BLaER1 (cell line): ENCODE measurements at regions not wholly inside any gene's neighbourhood (a gene's known extent, or its start where the extent isn't known, plus 50 kb on each side); places are given as distances from the start of the nearest gene placed in this dataset.

Source experiments
- H3K27ac ChIP-seq: shearing (Covaris generic); formaldehyde crosslinking; 2 replicates; pipeline ENCODE4 v1.8.1; 2022
- H3K27me3 ChIP-seq: shearing (Covaris generic); formaldehyde crosslinking; 2 replicates; pipeline ENCODE4 v1.8.1; 2022
- H3K36me3 ChIP-seq: shearing (Covaris generic); formaldehyde crosslinking; 2 replicates; pipeline ENCODE4 v1.8.1; 2022
- H3K4me1 ChIP-seq: shearing (Covaris generic); formaldehyde crosslinking; 2 replicates; pipeline ENCODE4 v1.8.1; 2022
- H3K4me2 ChIP-seq: shearing (Covaris generic); formaldehyde crosslinking; 2 replicates; pipeline ENCODE4 v1.8.1; 2022
- H3K4me3 ChIP-seq: shearing (Covaris generic); formaldehyde crosslinking; 2 replicates; pipeline ENCODE4 v1.8.1; 2022
- H3K9ac ChIP-seq: shearing (Covaris generic); formaldehyde crosslinking; 2 replicates; pipeline ENCODE4 v1.8.1; 2022
- H3K9me3 ChIP-seq: shearing (Covaris generic); formaldehyde crosslinking; 2 replicates; pipeline ENCODE4 v1.8.1; 2022
- H4K20me1 ChIP-seq: shearing (Covaris generic); formaldehyde crosslinking; 2 replicates; pipeline ENCODE4 v1.8.1; 2022
- Cebpa-rat ChIP-seq: shearing (Covaris generic); IDR thresholded peaks from 2 replicates; pipeline ENCODE4 v1.8.1; 2022

DNA sequence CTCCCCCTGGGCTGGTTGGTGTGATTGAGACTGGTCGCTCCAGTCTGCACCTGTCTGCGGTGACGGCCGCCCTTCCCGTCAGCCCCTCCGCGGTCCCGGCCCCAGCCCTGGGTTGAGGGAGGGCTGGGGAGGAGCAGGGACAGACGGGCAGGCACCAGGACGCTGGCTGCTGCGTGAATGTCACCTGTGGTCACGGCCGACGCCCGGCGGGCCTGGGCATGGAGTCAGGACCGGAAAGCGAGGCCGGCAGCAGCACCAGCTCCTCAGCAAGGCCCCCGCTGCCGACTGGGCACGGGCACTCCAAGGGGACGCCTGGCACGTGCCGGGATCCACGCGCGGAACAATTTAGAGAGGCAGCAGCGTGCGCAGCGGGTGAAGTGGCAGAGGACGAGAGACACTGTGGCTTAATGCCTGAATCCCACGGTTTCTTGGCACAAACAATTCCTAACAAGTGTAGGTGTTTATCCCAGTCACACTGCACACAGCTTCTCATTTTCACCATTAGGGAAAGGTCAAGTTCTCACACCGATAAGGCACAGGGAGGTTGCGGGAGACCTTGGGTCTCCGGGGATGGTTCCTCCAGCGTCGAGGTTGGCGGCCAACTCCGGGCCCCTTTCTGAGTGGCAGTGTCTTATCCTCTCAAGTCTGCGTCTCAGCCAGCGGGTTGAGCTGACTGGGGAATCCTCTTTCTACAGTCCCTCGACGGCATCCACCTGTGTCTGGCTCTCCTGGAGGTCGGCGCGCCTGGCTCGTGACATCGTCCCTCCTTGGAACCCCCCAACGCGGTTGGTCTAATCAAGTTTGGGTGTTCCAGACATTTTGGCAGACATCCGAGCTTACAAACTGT lies 66.4 kb upstream of the ADGRA1 start:
- Histone ChIP-seq H3K4me3 (no peak overlapping the region), H3K9ac (no peak overlapping the region), H3K27me3 (peaks cover 21% of the 10 kb centered on the region), H4K20me1 (no peaks in the 10 kb centered on the region), H3K27ac (no peak overlapping the region), H3K36me3 (no peaks in the 10 kb centered on the region), H3K4me1 (peaks cover 43% of the 10 kb centered on the region), H3K9me3 (peaks cover 11% of the 10 kb centered on the region; the same call in 1 of the 2 replicates), H3K4me2 (peak overlapping the region; percentile 72)
- no peak for TF ChIP-seq Cebpa-rat

- no peaks in the 10 kb centered on the region for H4K20me1 ChIP-seq
- H3K27me3 ChIP-seq: peaks cover 12% of the 10 kb centered on the region
- TF ChIP-seq Cebpa-rat: no peak
- H3K4me3 ChIP-seq: no peak overlapping the region
- H3K9me3 ChIP-seq: peaks cover 11% of the 10 kb centered on the region; the same call in 1 of the 2 replicates
- H3K36me3 ChIP-seq: no peaks in the 10 kb centered on the region
- no peak overlapping the region for H3K4me2 ChIP-seq
- H3K27ac ChIP-seq: no peak overlapping the region
- no peak overlapping the region for H3K9ac ChIP-seq
- H3K4me1 ChIP-seq: peaks cover 41% of the 10 kb centered on the region
Observed at GRCh38 chr10:133020193-133020817, 67.4 kb upstream of the ADGRA1 start.

GRCh38 chr10:133019651-133020050 lies 68.1 kb upstream of the ADGRA1 start:
- no peak for TF ChIP-seq Cebpa-rat
- Histone ChIP-seq H3K36me3 (no peaks in the 10 kb centered on the region), H3K27ac (no peak overlapping the region), H3K9me3 (peaks cover 11% of the 10 kb centered on the region; the same call in 1 of the 2 replicates), H3K4me2 (no peak overlapping the region), H3K27me3 (peaks cover 5% of the 10 kb centered on the region), H4K20me1 (no peaks in the 10 kb centered on the region), H3K4me3 (no peak overlapping the region), H3K4me1 (peaks cover 34% of the 10 kb centered on the region), H3K9ac (no peak overlapping the region)

DNA sequence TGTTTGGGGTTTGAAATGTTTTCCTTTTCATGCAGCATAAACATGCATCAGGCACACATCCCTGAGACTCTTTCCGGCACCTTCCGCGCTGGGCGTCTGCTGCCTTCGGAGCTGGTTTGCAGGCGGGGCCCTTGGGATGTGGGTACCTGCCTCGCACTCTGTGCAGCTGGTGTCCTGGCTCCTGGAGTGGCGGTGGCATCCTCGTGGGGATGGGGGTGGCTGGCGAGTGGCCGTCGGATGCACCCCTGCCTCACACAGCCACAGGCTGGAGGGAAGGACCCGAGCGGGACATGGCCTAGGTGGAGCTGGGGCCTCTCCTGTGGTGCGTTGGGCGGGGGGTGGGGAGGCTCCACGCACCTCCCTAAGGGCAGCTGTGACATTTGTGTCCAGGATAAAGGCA lies 68.5 kb upstream of the ADGRA1 start:
- Histone ChIP-seq H3K4me3 (no peak overlapping the region), H3K9me3 (peaks cover 11% of the 10 kb centered on the region; the same call in 1 of the 2 replicates), H3K36me3 (no peaks in the 10 kb centered on the region), H3K27ac (no peak overlapping the region), H3K9ac (no peak overlapping the region), H3K4me2 (no peak overlapping the region), H4K20me1 (no peaks in the 10 kb centered on the region), H3K27me3 (peaks cover under 1% of the 10 kb centered on the region; the same call in 1 of the 2 replicates), H3K4me1 (peaks cover 29% of the 10 kb centered on the region)
- TF ChIP-seq Cebpa-rat: no peak

GRCh38 chr10:133018491-133018890 lies 69.2 kb upstream of the ADGRA1 start:
- Histone ChIP-seq H3K36me3 (no peaks in the 10 kb centered on the region), H3K9me3 (peaks cover 11% of the 10 kb centered on the region; the same call in 1 of the 2 replicates), H3K9ac (no peak overlapping the region), H3K27ac (no peak overlapping the region), H3K27me3 (no peaks in the 10 kb centered on the region), H4K20me1 (no peaks in the 10 kb centered on the region), H3K4me2 (no peak overlapping the region), H3K4me1 (peaks cover 22% of the 10 kb centered on the region), H3K4me3 (no peak overlapping the region)
- TF ChIP-seq Cebpa-rat: no peak

- Histone ChIP-seq H3K9ac (no peak overlapping the region), H3K4me2 (no peak overlapping the region), H4K20me1 (no peaks in the 10 kb centered on the region), H3K4me1 (peaks cover 9% of the 10 kb centered on the region), H3K36me3 (no peaks in the 10 kb centered on the region), H3K27me3 (no peaks in the 10 kb centered on the region), H3K27ac (no peak overlapping the region), H3K4me3 (no peak overlapping the region), H3K9me3 (peaks cover 11% of the 10 kb centered on the region; the same call in 1 of the 2 replicates)
- no peak for TF ChIP-seq Cebpa-rat
Observed at GRCh38 chr10:133017203-133017601, 70.5 kb upstream of the ADGRA1 start.

- no peak for TF ChIP-seq Cebpa-rat
- Histone ChIP-seq H3K4me3 (no peak overlapping the region), H3K9ac (no peak overlapping the region), H3K9me3 (peaks cover 11% of the 10 kb centered on the region; the same call in 1 of the 2 replicates), H3K36me3 (no peaks in the 10 kb centered on the region), H4K20me1 (no peaks in the 10 kb centered on the region), H3K27me3 (no peaks in the 10 kb centered on the region), H3K4me1 (peaks cover 8% of the 10 kb centered on the region), H3K27ac (no peak overlapping the region), H3K4me2 (no peak overlapping the region)
Observed at GRCh38 chr10:133016493-133017202, 71.1 kb upstream of the ADGRA1 start.

DNA sequence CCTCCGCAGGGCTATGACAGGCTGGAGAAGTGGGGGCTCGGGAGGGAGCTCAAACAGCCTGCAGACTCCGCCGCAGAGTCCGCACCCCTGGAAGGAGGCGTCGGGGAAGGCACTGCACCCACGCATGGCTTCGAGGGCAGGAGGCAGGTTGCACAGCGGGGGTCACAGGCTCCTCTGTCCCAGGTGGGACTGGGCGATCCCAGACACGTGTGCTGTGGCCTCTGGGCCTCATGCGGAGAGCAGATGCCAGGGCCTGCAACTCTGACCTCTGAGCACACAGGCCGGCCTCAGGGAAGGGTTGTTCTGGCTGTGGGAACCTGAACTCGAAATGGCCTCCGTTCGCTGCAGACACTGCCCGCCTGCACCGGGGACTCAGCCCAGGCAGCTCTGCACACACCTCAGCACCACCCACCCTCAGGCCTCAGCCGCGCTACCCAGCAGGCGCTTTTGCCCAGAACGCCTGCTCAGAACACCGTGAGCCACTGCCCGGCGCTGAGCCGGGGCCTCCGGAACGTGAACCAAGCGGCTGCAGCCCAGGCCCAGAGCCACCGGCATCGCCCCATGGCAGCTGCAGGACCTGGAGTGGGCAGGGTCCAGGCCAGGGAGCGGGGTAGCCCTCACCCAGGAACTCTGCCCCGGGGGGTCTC lies 71.8 kb upstream of the ADGRA1 start:
- Histone ChIP-seq H3K4me1 (peaks cover 7% of the 10 kb centered on the region; the same call in 1 of the 2 replicates), H4K20me1 (no peaks in the 10 kb centered on the region), H3K9me3 (peaks cover 11% of the 10 kb centered on the region; the same call in 1 of the 2 replicates), H3K9ac (no peak overlapping the region), H3K4me2 (no peak overlapping the region), H3K27me3 (no peaks in the 10 kb centered on the region), H3K4me3 (no peak overlapping the region), H3K27ac (no peak overlapping the region), H3K36me3 (no peaks in the 10 kb centered on the region)
- no peak for TF ChIP-seq Cebpa-rat

- Histone ChIP-seq H3K27ac (no peak overlapping the region), H3K4me1 (peaks cover 7% of the 10 kb centered on the region; the same call in 1 of the 2 replicates), H3K4me3 (no peak overlapping the region), H3K9me3 (peaks cover 11% of the 10 kb centered on the region; the same call in 1 of the 2 replicates), H4K20me1 (no peaks in the 10 kb centered on the region), H3K4me2 (no peak overlapping the region), H3K9ac (no peak overlapping the region), H3K27me3 (no peaks in the 10 kb centered on the region), H3K36me3 (no peaks in the 10 kb centered on the region)
- TF ChIP-seq Cebpa-rat: no peak
Observed at GRCh38 chr10:133015321-133015720, 72.4 kb upstream of the ADGRA1 start.
